AG10803 (cell line): ENCODE measurements at regions not wholly inside any gene's neighbourhood (a gene's known extent, or its start where the extent isn't known, plus 50 kb on each side); places are given as distances from the start of the nearest gene placed in this dataset.
"Not testable (repeated sequence)": the region's sequence is repeated elsewhere in the genome, so short reads cannot be mapped to it uniquely, and the experiment has no call there.

Source experiments
- DNase-seq: peaks from one replicate; pipeline ENCODE4 v3.0.0; 2010; ENCODE audit warnings: low read depth
- H3K4me3 ChIP-seq: 2 replicates; pipeline ENCODE4 v1.5.1; 2011; ENCODE audit warnings: mild to moderate bottlenecking, low read length, control low read depth
- TF ChIP-seq, protein P1 (sequence below): conservative IDR thresholded peaks from 2 replicates; pipeline ENCODE4 v1.5.1; 2011; ENCODE audit warnings: mild to moderate bottlenecking, low read length, control low read depth, inconsistent platforms

DNA sequence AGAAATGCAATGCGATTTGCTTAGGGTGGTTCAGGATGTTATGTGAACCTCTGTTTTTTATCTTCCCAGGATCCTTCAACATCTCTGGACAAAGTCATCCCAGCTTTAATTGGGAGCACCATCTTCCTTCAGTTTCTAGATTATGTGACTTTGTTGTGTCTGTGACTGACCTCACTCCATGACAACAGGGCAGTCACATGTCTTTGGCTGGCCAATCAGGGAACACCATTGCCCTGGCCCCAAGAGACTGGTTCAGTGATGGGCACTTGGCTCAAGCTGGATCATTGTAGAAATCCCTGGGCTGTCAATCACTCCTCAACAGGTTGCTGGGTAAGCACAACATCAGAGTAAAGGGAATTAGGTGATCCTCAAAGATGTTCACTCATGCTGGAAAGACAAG is 499.7 kb downstream of the XYLT1 start:
- TF ChIP-seq, protein P1, sequence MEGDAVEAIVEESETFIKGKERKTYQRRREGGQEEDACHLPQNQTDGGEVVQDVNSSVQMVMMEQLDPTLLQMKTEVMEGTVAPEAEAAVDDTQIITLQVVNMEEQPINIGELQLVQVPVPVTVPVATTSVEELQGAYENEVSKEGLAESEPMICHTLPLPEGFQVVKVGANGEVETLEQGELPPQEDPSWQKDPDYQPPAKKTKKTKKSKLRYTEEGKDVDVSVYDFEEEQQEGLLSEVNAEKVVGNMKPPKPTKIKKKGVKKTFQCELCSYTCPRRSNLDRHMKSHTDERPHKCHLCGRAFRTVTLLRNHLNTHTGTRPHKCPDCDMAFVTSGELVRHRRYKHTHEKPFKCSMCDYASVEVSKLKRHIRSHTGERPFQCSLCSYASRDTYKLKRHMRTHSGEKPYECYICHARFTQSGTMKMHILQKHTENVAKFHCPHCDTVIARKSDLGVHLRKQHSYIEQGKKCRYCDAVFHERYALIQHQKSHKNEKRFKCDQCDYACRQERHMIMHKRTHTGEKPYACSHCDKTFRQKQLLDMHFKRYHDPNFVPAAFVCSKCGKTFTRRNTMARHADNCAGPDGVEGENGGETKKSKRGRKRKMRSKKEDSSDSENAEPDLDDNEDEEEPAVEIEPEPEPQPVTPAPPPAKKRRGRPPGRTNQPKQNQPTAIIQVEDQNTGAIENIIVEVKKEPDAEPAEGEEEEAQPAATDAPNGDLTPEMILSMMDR, result no peak
- no peak for DNase-seq
- H3K4me3 ChIP-seq, result no peak overlapping the region

DNA sequence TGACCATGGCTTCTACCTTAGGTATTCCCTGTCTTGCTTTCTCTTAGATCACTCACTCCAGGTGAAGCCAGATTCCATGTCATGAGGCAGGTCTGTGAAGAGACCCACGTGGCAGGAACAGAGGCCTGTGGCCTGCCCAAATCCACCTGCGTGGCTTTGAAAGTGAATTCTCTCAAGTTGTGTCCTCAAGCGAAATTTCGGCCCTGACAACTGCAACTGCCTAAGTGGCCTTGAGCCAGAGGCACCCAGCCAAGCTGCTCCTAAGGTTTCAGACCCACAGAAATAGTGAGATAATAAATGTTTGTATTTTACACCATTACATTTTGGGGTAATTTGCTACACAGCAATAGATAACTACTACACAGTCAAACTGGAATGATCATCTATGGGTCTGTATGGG is 497.9 kb downstream of the XYLT1 start:
- TF ChIP-seq, protein P1, result no peak
- no peak for DNase-seq
- no peak overlapping the region for H3K4me3 ChIP-seq

DNA sequence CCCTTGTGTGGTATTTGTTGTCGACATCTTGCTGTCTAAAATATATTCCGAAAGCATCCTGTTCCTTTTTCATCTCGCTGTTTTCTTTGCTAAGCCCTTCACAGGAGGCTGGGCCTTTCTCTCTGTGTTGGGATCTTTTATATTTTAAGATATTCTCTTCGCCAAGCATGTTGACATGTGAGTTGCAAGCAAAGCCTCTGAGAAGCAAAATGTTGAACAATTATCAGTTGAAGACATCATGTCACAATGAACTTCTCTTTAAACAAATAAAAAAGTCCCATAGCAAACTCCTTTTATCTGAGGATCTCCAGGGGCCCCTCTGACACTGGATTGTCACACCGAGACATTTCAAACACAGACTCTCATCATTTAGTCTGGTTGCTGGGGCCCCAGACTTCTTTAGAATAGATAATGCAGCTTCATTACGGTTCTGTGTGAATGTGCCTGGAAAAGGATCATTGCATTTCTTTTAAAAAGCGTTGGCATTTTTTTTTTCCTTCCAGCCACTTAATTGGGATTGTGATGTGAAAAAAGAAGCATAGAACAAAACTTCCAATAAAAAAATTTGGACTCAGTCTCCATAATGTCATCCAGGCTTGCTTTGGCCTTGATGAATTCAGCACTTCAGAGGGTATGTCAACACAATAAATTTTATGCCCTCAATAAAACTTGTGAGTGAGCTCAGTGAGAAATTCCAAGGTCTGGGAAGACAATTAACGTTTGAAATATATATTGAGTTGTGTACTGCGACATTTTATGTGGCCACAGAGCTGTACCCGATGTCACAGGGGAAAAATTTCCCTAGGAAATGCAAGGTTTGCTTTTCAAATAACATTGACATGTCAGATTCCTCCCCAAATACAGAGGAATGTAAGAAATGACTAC is 496.8 kb downstream of the XYLT1 start:
- DNase-seq, result no peak
- TF ChIP-seq, protein P1, result no peak
- H3K4me3 ChIP-seq, result no peak overlapping the region

DNA sequence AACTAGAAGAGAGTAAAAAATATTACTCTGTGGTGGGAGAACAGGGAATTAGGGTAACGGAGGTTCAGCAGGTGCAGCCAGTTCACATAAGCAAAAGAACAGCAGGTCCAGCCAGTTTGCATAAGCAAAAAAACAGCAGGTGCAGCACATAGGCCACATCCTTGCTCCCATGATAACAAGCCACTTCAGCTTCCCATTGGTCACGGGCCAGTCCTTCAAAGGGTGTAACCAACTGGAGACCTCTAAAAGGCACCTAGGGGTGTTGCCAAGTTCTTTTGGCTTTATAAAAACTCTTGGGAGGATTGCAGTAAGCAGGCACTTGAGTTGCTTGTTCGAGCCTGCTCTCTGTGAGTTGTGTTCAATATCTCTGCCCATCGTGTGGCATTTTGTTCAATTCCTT is 488.1 kb downstream of the XYLT1 start:
- no peak for DNase-seq
- TF ChIP-seq, protein P1, result no peak
- no peak overlapping the region for H3K4me3 ChIP-seq

DNA sequence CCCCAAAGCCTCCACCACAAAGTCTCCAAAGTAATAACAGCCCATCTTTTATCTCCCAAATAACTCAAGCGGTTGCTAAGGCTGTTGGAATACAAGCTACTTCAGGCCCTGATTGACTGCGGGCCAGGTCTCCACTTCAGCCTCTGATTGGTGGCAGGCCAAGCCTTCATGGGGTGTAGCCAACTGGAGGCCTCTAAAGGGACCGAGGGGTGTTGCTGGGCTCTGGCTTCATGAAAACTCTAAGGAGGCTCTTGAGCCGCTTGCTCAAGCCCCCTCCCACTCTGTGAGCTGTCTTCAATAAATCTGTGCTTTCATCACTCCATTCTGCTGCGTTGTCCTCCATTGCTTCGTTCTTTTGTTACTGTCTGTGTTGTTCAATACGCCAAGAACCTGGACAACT is 487.2 kb downstream of the XYLT1 start:
- no peak for DNase-seq
- no peak overlapping the region for H3K4me3 ChIP-seq
- TF ChIP-seq, protein P1, result no peak

DNA sequence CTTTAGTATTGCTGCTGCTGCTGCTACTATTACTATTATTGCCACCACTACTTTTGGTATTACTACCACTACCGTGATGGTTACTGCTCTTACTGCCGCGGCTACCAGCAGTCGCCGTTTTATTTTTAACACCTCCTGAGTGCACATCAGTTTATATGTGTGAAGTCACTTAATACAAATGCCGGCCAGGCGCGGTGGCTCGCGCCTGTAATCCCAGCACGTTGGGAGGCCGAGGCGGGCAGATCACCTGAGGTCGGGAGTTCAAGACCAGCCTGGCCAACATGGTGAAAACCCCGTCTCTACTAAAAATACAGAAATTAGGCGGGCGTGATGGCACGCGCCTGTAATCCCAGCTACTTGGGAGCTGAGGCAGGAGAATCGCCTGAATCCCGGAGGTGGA is 486.7 kb downstream of the XYLT1 start:
- not testable (repeated sequence) for DNase-seq, H3K4me3 ChIP-seq

DNA sequence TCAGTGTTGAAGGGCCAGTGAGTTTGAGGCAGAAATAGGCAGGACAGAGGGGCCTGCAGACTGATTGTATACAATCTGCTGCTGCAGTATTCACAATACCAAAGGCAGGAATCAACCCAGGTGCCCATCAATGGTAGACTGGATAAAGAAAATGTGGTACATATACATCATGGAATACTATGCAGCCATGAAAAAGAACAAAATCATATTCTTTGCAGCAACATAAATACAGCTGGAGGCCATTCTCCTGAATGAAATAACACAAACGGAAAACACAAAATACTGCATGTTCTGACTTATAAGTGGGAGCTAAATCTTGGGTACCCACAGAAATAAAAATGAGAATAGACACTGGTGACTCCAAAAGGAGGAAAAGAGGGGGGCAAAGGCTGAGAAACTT is 485.1 kb downstream of the XYLT1 start:
- no peak for DNase-seq
- TF ChIP-seq, protein P1, result no peak

More for the DNA sequence above, 485.1 kb downstream of the XYLT1 start:
- H3K4me3 ChIP-seq, result no peak overlapping the region
